ENCODE measurements at regions not wholly inside any gene's neighbourhood (a gene's known extent, or its start where the extent isn't known, plus 50 kb on each side); places are given as distances from the start of the nearest gene placed in this dataset.

GRCh38 chr2:195317550-195317949 is 339.5 kb upstream of the SLC39A10 start:
- no peak for ATAC-seq
- Histone ChIP-seq H3K27ac (no peak overlapping the region), H3K4me1 (peaks cover 16 to 19% of the 10 kb centered on the region in 2 donors), H3K36me3 (no peaks in the 10 kb centered on the region), H3K27me3 (no peaks in the 10 kb centered on the region), H3K9me3 (no peaks in the 10 kb centered on the region), H3K4me3 (no peak overlapping the region)
- intact Hi-C loops (cut with DNase I; ENCODE audit: low total_unique reads) (no loop called here), in situ Hi-C loops (cut with MboI; ENCODE audit: low sequenced_read_pairs in 4 of 4) (no loop called here)
- TF ChIP-seq, protein P1, sequence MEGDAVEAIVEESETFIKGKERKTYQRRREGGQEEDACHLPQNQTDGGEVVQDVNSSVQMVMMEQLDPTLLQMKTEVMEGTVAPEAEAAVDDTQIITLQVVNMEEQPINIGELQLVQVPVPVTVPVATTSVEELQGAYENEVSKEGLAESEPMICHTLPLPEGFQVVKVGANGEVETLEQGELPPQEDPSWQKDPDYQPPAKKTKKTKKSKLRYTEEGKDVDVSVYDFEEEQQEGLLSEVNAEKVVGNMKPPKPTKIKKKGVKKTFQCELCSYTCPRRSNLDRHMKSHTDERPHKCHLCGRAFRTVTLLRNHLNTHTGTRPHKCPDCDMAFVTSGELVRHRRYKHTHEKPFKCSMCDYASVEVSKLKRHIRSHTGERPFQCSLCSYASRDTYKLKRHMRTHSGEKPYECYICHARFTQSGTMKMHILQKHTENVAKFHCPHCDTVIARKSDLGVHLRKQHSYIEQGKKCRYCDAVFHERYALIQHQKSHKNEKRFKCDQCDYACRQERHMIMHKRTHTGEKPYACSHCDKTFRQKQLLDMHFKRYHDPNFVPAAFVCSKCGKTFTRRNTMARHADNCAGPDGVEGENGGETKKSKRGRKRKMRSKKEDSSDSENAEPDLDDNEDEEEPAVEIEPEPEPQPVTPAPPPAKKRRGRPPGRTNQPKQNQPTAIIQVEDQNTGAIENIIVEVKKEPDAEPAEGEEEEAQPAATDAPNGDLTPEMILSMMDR (IDR thresholded peaks at IDR 0.05 in 4 of 5, conservative IDR thresholded peaks at IDR 0.05 in 1 of 5) = no peak
- no peak for TF ChIP-seq POLR2A (IDR thresholded peaks at IDR 0.05)
- DNase-seq = no peak

DNA sequence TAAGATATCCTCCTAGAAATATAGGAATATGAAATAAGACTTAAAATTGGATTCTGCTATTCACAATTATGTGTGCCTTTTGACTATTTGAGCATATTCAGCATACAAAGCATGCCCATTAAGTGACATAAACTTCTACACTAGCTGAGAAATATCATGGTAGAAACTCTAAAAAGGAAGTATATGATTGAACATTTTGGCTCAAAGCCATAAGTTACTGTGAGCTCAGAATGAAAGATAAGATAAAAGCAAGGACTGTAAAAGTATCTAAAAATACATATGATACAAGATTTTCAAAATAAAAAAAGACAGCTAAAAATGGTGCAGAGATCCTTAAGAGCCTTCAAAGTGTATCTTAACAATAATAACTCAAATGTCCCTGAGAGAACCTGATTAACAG is 340.5 kb upstream of the SLC39A10 start:
- Histone ChIP-seq H3K4me1 (peaks cover 16 to 19% of the 10 kb centered on the region in 2 donors), H3K9me3 (no peaks in the 10 kb centered on the region), H3K27me3 (no peaks in the 10 kb centered on the region), H3K36me3 (no peaks in the 10 kb centered on the region), H3K27ac (no peak overlapping the region), H3K4me3 (no peak overlapping the region)
- ATAC-seq (no peak), DNase-seq (no peak)
- TF ChIP-seq, protein P1 (IDR thresholded peaks at IDR 0.05 in 4 of 5, conservative IDR thresholded peaks at IDR 0.05 in 1 of 5) = no peak
- no peak for TF ChIP-seq POLR2A (IDR thresholded peaks at IDR 0.05)
- intact Hi-C loops (cut with DNase I; ENCODE audit: low total_unique reads) = no loop called here
- in situ Hi-C loops (cut with MboI; ENCODE audit: low sequenced_read_pairs in 4 of 4) = no loop called here

DNA sequence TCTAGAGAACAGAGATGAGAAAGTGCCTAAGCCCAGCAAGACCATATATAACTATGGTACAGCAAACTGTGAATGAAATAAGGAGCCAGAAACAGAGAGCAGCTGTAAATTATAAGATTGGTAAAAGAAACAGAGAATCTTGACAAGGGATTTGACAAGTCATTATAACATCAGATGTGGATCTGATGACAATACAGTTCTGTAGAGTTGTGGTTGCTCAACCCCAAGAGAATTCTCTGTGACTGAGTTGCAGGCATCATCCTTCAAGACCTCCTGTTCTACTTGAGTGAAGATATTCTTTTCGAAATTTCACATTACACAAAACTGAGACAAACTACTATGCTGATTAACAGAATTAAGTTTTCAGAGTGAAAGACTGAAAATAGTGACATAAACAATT is 343.1 kb upstream of the SLC39A10 start:
- no peak overlapping the region for H3K27ac ChIP-seq
- no peak for DNase-seq
- H3K4me3 ChIP-seq = no peak overlapping the region
- H3K36me3 ChIP-seq = no peaks in the 10 kb centered on the region
- intact Hi-C loops (cut with DNase I; ENCODE audit: low total_unique reads) (no loop called here), in situ Hi-C loops (cut with MboI; ENCODE audit: low sequenced_read_pairs in 4 of 4) (no loop called here)
- H3K27me3 ChIP-seq = no peaks in the 10 kb centered on the region
- TF ChIP-seq, protein P1 (IDR thresholded peaks at IDR 0.05 in 4 of 5, conservative IDR thresholded peaks at IDR 0.05 in 1 of 5) = no peak
- TF ChIP-seq POLR2A (IDR thresholded peaks at IDR 0.05) = no peak
- no peak for ATAC-seq
- H3K9me3 ChIP-seq = no peaks in the 10 kb centered on the region
- H3K4me1 ChIP-seq = peaks cover 10 to 16% of the 10 kb centered on the region in 2 donors

DNA sequence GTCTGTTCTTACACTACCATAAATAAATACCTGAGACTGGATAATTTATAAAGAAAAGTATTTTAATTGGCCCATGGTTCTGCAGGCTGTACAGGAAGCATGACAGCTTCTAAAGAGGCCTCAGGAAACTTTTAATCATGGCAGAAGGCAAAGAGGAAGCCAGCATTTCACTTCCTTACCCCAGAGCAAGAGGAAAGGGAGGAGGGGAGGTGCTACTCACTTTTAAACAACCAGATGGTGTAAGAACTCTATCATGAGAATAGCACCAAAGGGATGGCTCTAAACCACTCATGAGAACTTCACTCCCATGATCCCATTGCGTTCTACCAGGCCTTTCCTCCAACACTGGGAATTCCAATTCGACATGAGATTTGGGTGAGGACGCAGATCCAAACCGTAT is 344.4 kb upstream of the SLC39A10 start:
- intact Hi-C loops (cut with DNase I; ENCODE audit: low total_unique reads) (no loop called here), in situ Hi-C loops (cut with MboI; ENCODE audit: low sequenced_read_pairs in 4 of 4) (no loop called here)
- Histone ChIP-seq H3K36me3 (no peaks in the 10 kb centered on the region), H3K9me3 (no peaks in the 10 kb centered on the region), H3K4me3 (no peak overlapping the region), H3K27me3 (no peaks in the 10 kb centered on the region), H3K27ac (no peak overlapping the region), H3K4me1 (peaks cover 0 to 3% of the 10 kb centered on the region in 2 donors)
- no peak for ATAC-seq
- DNase-seq = no peak
- TF ChIP-seq, protein P1 (IDR thresholded peaks at IDR 0.05 in 4 of 5, conservative IDR thresholded peaks at IDR 0.05 in 1 of 5) = no peak
- no peak for TF ChIP-seq POLR2A (IDR thresholded peaks at IDR 0.05)

DNA sequence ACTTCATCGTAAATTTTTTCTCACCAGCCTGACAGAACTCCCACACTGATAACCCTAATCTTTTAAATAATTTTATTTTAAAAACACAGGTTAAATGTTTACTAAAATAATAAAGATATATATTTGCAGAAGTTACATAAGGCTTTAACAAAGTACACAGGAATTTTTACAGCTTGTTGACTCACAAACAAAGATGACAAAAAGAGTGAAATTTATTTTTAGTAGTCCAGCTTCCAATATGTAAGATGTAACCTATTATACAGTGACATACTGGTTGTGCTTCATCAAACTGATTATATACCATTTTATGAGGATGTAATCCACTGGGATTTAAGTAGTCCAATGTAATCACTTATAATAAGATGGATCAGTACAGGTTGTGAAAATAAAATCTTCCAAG is 348.9 kb upstream of the SLC39A10 start:
- in situ Hi-C loops (cut with MboI; ENCODE audit: low sequenced_read_pairs in 4 of 4) (no loop called here), intact Hi-C loops (cut with DNase I; ENCODE audit: low total_unique reads) (no loop called here)
- Histone ChIP-seq H3K4me1 (no peaks in the 10 kb centered on the region), H3K9me3 (no peaks in the 10 kb centered on the region), H3K36me3 (no peaks in the 10 kb centered on the region), H3K4me3 (no peak overlapping the region), H3K27me3 (no peaks in the 10 kb centered on the region), H3K27ac (no peak overlapping the region)
- ATAC-seq (no peak), DNase-seq (no peak)
- TF ChIP-seq, protein P1 (IDR thresholded peaks at IDR 0.05 in 4 of 5, conservative IDR thresholded peaks at IDR 0.05 in 1 of 5) = no peak
- TF ChIP-seq POLR2A (IDR thresholded peaks at IDR 0.05) = no peak
